SU-DHL-6 (cell line): ENCODE measurements at regions not wholly inside any gene's neighbourhood (a gene's known extent, or its start where the extent isn't known, plus 50 kb on each side); places are given as distances from the start of the nearest gene placed in this dataset.

Experiments used
- H2AFZ ChIP-seq: fragments of 200-600 bp; sonication (generic); 2 replicates; pipeline ENCODE4 v1.6.1; 2014; ENCODE audit warnings: low read depth, mild to moderate bottlenecking, moderate library complexity, mixed read lengths, antibody characterized with exemption, low read length; ENCODE audit not compliant: severe bottlenecking
- H3F3A ChIP-seq: fragments of 200-600 bp; shearing (Covaris generic); 2 replicates; pipeline ENCODE4 v1.6.0; 2016; ENCODE audit warnings: antibody characterized with exemption, mild to moderate bottlenecking; ENCODE audit not compliant: insufficient read depth
- H3K27ac ChIP-seq: fragments of 200-600 bp; sonication (generic); 2 replicates; pipeline ENCODE4 v1.5.1; 2016; ENCODE audit warnings: low read depth, mild to moderate bottlenecking, low read length, moderate library complexity, mixed read lengths
- H3K27me3 ChIP-seq: fragments of 200-600 bp; sonication (generic), shearing (Covaris generic); 2 replicates; pipeline ENCODE4 v1.6.0; 2014; ENCODE audit warnings: mild to moderate bottlenecking, low read length
- H3K36me3 ChIP-seq: fragments of 200-600 bp; sonication (generic); 2 replicates; pipeline ENCODE4 v1.6.1; 2014; ENCODE audit warnings: mild to moderate bottlenecking, low read length, mixed read lengths
- H3K4me2 ChIP-seq: fragments of 300-600, 200-600 bp; shearing (Covaris generic), sonication (generic); 2 replicates; pipeline ENCODE4 v1.6.0; 2014; ENCODE audit warnings: low read length, low read depth, mild to moderate bottlenecking; ENCODE audit not compliant: poor library complexity, severe bottlenecking
- H3K4me3 ChIP-seq: fragments of 200-600 bp; sonication (generic); 2 replicates; pipeline ENCODE4 v1.5.1; 2014; ENCODE audit warnings: antibody characterized with exemption, low read length, mild to moderate bottlenecking, mixed read lengths; ENCODE audit not compliant: insufficient read depth, poor library complexity, severe bottlenecking
- H3K79me2 ChIP-seq: fragments of 200-600 bp; sonication (generic); 2 replicates; pipeline ENCODE4 v1.6.1; 2014; ENCODE audit warnings: mild to moderate bottlenecking, low read length, moderate library complexity; ENCODE audit not compliant: insufficient read depth
- H3K9ac ChIP-seq: fragments of 200-600 bp; sonication (generic); 2 replicates; pipeline ENCODE4 v1.7.0; 2014; ENCODE audit warnings: mild to moderate bottlenecking, low read length
- H3K9me2 ChIP-seq: fragments of 200-600 bp; sonication (generic); replicated peaks from 2 replicates; pipeline ENCODE4 v1.6.1; 2014; ENCODE audit warnings: low read length; ENCODE audit not compliant: insufficient read depth
- H3K9me3 ChIP-seq: fragments of 200-600 bp; sonication (generic); 2 replicates; pipeline ENCODE4 v1.6.1; 2014; ENCODE audit warnings: low read length, mixed read lengths; ENCODE audit not compliant: insufficient read depth
- H4K20me1 ChIP-seq: fragments of 200-600 bp; sonication (generic); 2 replicates; pipeline ENCODE4 v1.6.1; 2014; ENCODE audit warnings: low read depth, mild to moderate bottlenecking, antibody characterized with exemption, low read length, moderate library complexity, mixed read lengths
- CTCF ChIP-seq: fragments of 200-600 bp; sonication (generic); IDR thresholded peaks from one replicate; pipeline ENCODE4 v1.5.1; 2017; ENCODE audit warnings: antibody characterized with exemption, mild to moderate bottlenecking, low read length, moderate library complexity; ENCODE audit not compliant: insufficient read depth, poor library complexity, severe bottlenecking
- EZH2phosphoT487 ChIP-seq: fragments of 200-600 bp; sonication (generic), shearing (Covaris generic); conservative IDR thresholded peaks from 2 replicates; pipeline ENCODE4 v1.6.1; 2018; ENCODE audit warnings: mild to moderate bottlenecking, antibody characterized with exemption, low read length, moderate library complexity, mixed read lengths

- Histone ChIP-seq H3F3A (no peaks in the 10 kb centered on the region), H3K27me3 (no peaks in the 10 kb centered on the region)
Measured at GRCh38 chr20:57102566-57102965, 163.9 kb downstream of the BMP7 start.

GRCh38 chr20:57103146-57103800, 163.2 kb downstream of the BMP7 start:
- Histone ChIP-seq H3K9ac (no peak overlapping the region), H3K4me3 (no peak overlapping the region), H3K4me2 (no peak overlapping the region), H3K36me3 (no peaks in the 10 kb centered on the region), H3K9me3 (no peaks in the 10 kb centered on the region), H3F3A (no peaks in the 10 kb centered on the region), H3K79me2 (no peaks in the 10 kb centered on the region), H4K20me1 (no peaks in the 10 kb centered on the region), H3K9me2 (no peaks in the 10 kb centered on the region), H3K27me3 (no peaks in the 10 kb centered on the region), H3K27ac (no peak overlapping the region), H2AFZ (no peak overlapping the region)
- TF ChIP-seq CTCF, result no peak
- no peak for TF ChIP-seq EZH2phosphoT487

More at GRCh38 chr20:57102566-57102965, 163.9 kb downstream of the BMP7 start:
- no peak overlapping the region for H3K4me2 ChIP-seq
- TF ChIP-seq CTCF, result no peak
- no peak for TF ChIP-seq EZH2phosphoT487
- H4K20me1 ChIP-seq, result no peaks in the 10 kb centered on the region
- H3K4me3 ChIP-seq, result no peak overlapping the region
- H3K9ac ChIP-seq, result no peak overlapping the region
- H3K9me3 ChIP-seq, result no peaks in the 10 kb centered on the region
- H3K79me2 ChIP-seq, result no peaks in the 10 kb centered on the region
- no peaks in the 10 kb centered on the region for H3K9me2 ChIP-seq
- no peaks in the 10 kb centered on the region for H3K36me3 ChIP-seq
- H2AFZ ChIP-seq, result no peak overlapping the region
- no peak overlapping the region for H3K27ac ChIP-seq

GRCh38 chr20:57104113-57104512, 162.3 kb downstream of the BMP7 start:
- Histone ChIP-seq H3K9ac (no peak overlapping the region), H3K79me2 (no peaks in the 10 kb centered on the region), H4K20me1 (no peaks in the 10 kb centered on the region), H2AFZ (no peak overlapping the region), H3K9me2 (no peaks in the 10 kb centered on the region), H3K27me3 (no peaks in the 10 kb centered on the region), H3K27ac (no peak overlapping the region), H3F3A (no peaks in the 10 kb centered on the region), H3K9me3 (no peaks in the 10 kb centered on the region), H3K4me2 (no peak overlapping the region), H3K4me3 (no peak overlapping the region), H3K36me3 (no peaks in the 10 kb centered on the region)
- TF ChIP-seq CTCF (no peak), EZH2phosphoT487 (no peak)
